Panc1 (cell line): ENCODE measurements at regions not wholly inside any gene's neighbourhood (a gene's known extent, or its start where the extent isn't known, plus 50 kb on each side); places are given as distances from the start of the nearest gene placed in this dataset.

Experiments used
- ATAC-seq: fragments of 200-7000 bp; cut with Tn5 transposase; 2 replicates; pipeline ENCODE4 v1.9.1; 2020; ENCODE audit warnings: mild to moderate bottlenecking, moderate library complexity
- BruUV-seq: library from RNA; stranded (reverse); fragments of 400-500 nt; replicated peaks from 2 replicates; lab custom pipeline; 2021; lab: Mats Ljungman, UMichigan
- CTCF ChIA-PET: fragments of 300-600 bp; sonication (Branson Sonifier 250); formaldehyde crosslinking; loops from one replicate; lab custom pipeline; 2022; ENCODE audit warnings: antibody characterized with exemption; lab: Charles Lee
- POLR2A ChIA-PET: fragments of 300-600 bp; sonication (Branson Sonifier 250); formaldehyde crosslinking; loops from one replicate; lab custom pipeline; 2022; ENCODE audit warnings: antibody characterized with exemption; lab: Charles Lee
- DNase-seq: peaks from one replicate; pipeline ENCODE4 v3.0.0-alpha.2; 2010; ENCODE audit warnings: low read depth, low spot score
- H3K27ac ChIP-seq: 2 replicates; pipeline ENCODE4 v1.5.1; 2011; ENCODE audit warnings: mild to moderate bottlenecking, low read length, inconsistent platforms
- H3K27me3 ChIP-seq: fragments of 200-500 bp; sonication (Bioruptor generic); 2 replicates; pipeline ENCODE4 v1.6.0; 2014; ENCODE audit warnings: low read length, inconsistent platforms; ENCODE audit not compliant: control insufficient read depth, insufficient read depth
- H3K36me3 ChIP-seq: fragments of 200-500 bp; sonication (Bioruptor generic); 2 replicates; pipeline ENCODE4 v1.5.1; 2014; ENCODE audit warnings: inconsistent platforms, mild to moderate bottlenecking, low read length, moderate library complexity; ENCODE audit not compliant: control insufficient read depth, insufficient read depth
- H3K4me1 ChIP-seq: 2 replicates; pipeline ENCODE4 v1.5.1; 2011; ENCODE audit warnings: inconsistent platforms, mild to moderate bottlenecking, low read length, moderate library complexity; ENCODE audit not compliant: control insufficient read depth, insufficient read depth
- H3K4me3 ChIP-seq, 2 experiments: 2 replicates each; pipeline ENCODE4 v1.5.1; 2011 to 2012; ENCODE audit warnings: low read depth in 2 of 2, low read length in 2 of 2, mild to moderate bottlenecking in 2 of 2, inconsistent platforms in 1 of 2, moderate library complexity in 1 of 2
- H3K9me3 ChIP-seq: fragments of 200-500 bp; sonication (Bioruptor generic); 2 replicates; pipeline ENCODE4 v1.5.1; 2014; ENCODE audit warnings: low read depth, mild to moderate bottlenecking, inconsistent platforms, low read length, moderate library complexity; ENCODE audit not compliant: control insufficient read depth, insufficient read depth
- POLR2AphosphoS5 ChIP-seq: IDR thresholded peaks from 2 replicates; pipeline ENCODE4 v1.6.1; 2012; ENCODE audit warnings: mild to moderate bottlenecking, low read depth, low read length, moderate library complexity
- SIN3A ChIP-seq: IDR thresholded peaks from 2 replicates; pipeline ENCODE4 v1.6.1; 2012; ENCODE audit warnings: low read depth, mild to moderate bottlenecking, low read length, moderate library complexity, borderline replicate concordance; ENCODE audit not compliant: insufficient read depth
- TCF7L2 ChIP-seq: IDR thresholded peaks from 2 replicates; pipeline ENCODE4 v1.6.1; 2011; ENCODE audit warnings: mild to moderate bottlenecking, low read depth, low read length, inconsistent platforms
- in situ Hi-C: cut with HindIII; loops from 2 replicates; pipeline ENCODE4 v1.10.0; 2016; ENCODE audit warnings: low sequenced_read_pairs, low pct_unique_long_range_greater_than_20kb
- intact Hi-C: fragments of 100-400 bp; cut with micrococcal nuclease; formaldehyde crosslinking; loops from one replicate; pipeline ENCODE4 v1.10.0; 2022; ENCODE audit not compliant: unreplicated experiment
- TF ChIP-seq, protein P1 (sequence below): fragments of 450-650 bp; IDR thresholded peaks from 2 replicates; pipeline ENCODE4 v1.5.1; 2017; ENCODE audit warnings: mild to moderate bottlenecking
- TF ChIP-seq, protein P2 (sequence below), 2 experiments: IDR thresholded peaks; 2 replicates each; pipeline ENCODE4 v1.6.1; 2011 to 2012; ENCODE audit warnings: low read depth in 2 of 2, control low read depth in 1 of 2, low read length in 1 of 2, mild to moderate bottlenecking in 1 of 2, moderate library complexity in 1 of 2; ENCODE audit not compliant: insufficient read depth in 1 of 2

DNA sequence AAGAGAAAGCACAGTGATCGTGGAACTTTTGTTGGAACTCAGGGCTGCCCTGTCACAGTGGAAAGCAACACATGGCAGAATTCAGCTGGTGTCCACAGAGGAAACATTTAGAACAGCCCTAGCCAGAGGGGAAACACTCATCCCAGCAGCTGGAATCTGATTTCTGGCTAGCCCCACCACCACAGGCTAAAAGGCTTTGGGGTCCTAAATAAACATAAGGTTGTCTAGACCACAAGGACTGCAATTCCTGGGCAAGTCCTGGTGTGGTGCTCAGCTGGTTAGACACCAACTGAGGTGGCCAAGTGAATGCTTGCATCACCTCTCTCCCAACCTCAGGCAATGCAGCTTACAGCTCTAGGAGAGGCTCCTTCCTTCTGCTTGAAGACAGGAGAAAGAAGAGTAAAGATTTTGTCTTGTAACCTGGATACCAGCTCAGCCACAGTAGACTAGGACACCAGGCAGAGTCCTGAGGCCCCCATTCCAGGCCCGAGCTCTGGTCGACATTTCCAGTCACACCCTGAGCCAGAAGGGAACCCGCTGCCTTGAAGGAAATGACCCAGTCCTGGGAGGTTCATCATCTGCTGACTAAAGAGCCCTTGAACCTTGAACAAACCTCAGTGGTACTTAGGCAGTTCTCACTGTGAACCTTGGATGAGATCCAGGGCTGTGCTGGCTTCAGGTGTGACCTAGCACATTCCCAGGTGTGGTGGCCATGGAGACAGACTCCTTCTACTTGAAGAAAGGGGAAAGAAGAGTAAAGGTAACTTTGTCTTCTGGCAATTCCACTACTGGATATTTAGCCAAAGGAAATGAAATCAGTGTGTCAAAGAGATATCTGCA, 85.4 kb upstream of the PLXNC1 start:
- TF ChIP-seq, protein P1, sequence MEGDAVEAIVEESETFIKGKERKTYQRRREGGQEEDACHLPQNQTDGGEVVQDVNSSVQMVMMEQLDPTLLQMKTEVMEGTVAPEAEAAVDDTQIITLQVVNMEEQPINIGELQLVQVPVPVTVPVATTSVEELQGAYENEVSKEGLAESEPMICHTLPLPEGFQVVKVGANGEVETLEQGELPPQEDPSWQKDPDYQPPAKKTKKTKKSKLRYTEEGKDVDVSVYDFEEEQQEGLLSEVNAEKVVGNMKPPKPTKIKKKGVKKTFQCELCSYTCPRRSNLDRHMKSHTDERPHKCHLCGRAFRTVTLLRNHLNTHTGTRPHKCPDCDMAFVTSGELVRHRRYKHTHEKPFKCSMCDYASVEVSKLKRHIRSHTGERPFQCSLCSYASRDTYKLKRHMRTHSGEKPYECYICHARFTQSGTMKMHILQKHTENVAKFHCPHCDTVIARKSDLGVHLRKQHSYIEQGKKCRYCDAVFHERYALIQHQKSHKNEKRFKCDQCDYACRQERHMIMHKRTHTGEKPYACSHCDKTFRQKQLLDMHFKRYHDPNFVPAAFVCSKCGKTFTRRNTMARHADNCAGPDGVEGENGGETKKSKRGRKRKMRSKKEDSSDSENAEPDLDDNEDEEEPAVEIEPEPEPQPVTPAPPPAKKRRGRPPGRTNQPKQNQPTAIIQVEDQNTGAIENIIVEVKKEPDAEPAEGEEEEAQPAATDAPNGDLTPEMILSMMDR = no peak
- TF ChIP-seq SIN3A (no peak), POLR2AphosphoS5 (no peak)
- TF ChIP-seq, protein P2, sequence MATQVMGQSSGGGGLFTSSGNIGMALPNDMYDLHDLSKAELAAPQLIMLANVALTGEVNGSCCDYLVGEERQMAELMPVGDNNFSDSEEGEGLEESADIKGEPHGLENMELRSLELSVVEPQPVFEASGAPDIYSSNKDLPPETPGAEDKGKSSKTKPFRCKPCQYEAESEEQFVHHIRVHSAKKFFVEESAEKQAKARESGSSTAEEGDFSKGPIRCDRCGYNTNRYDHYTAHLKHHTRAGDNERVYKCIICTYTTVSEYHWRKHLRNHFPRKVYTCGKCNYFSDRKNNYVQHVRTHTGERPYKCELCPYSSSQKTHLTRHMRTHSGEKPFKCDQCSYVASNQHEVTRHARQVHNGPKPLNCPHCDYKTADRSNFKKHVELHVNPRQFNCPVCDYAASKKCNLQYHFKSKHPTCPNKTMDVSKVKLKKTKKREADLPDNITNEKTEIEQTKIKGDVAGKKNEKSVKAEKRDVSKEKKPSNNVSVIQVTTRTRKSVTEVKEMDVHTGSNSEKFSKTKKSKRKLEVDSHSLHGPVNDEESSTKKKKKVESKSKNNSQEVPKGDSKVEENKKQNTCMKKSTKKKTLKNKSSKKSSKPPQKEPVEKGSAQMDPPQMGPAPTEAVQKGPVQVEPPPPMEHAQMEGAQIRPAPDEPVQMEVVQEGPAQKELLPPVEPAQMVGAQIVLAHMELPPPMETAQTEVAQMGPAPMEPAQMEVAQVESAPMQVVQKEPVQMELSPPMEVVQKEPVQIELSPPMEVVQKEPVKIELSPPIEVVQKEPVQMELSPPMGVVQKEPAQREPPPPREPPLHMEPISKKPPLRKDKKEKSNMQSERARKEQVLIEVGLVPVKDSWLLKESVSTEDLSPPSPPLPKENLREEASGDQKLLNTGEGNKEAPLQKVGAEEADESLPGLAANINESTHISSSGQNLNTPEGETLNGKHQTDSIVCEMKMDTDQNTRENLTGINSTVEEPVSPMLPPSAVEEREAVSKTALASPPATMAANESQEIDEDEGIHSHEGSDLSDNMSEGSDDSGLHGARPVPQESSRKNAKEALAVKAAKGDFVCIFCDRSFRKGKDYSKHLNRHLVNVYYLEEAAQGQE (IDR thresholded peaks at IDR 0.05; ENCODE audit: insufficient read depth in 1 of 2, low read depth in 2 of 2, low read length in 1 of 2) = no peak
- no peak for DNase-seq
- Histone ChIP-seq H3K36me3 (no peaks in the 10 kb centered on the region), H3K9me3 (no peaks in the 10 kb centered on the region), H3K27ac (no peak overlapping the region), H3K4me1 (no peaks in the 10 kb centered on the region), H3K4me3 (no peak overlapping the region), H3K27me3 (no peaks in the 10 kb centered on the region)
- CTCF ChIA-PET = no interaction called here
- no peak for ATAC-seq
- POLR2A ChIA-PET = no interaction called here
- in situ Hi-C loops = no loop called here
- intact Hi-C loops = no loop called here
- no TSS peak for BruUV-seq

DNA sequence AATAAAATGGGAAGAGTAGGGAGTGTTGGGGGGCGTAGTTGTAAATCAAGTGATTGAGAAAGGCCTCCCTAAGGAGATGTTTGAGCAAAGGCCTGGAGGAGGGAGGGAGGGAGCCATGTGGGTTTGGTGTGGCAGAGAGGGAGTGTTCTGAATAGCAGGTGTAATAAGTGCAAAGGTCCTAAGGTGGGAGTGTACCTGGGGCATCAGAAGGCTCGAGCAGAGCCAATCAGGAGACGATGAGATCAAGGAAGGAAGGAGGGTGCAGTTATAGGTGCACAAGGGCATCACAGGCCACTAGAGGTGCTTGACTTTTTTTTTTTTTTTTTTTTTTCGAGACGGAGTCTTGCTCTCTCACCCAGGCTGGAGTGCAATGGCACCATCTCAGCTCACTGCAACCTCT, 77.9 kb upstream of the PLXNC1 start:
- CTCF ChIA-PET = no interaction called here
- no TSS peak for BruUV-seq
- Histone ChIP-seq H3K9me3 (no peaks in the 10 kb centered on the region), H3K4me3 (no peak overlapping the region), H3K27me3 (no peaks in the 10 kb centered on the region), H3K27ac (no peak overlapping the region), H3K4me1 (no peaks in the 10 kb centered on the region), H3K36me3 (no peaks in the 10 kb centered on the region)
- DNase-seq (no peak), ATAC-seq (no peak)
- in situ Hi-C loops = no loop called here
- POLR2A ChIA-PET = interaction anchor here (0.7 kb wide), 1 partner anchor 32 kb away, joined by 10 read pairs; no protein-coding TSS in a partner anchor
- TF ChIP-seq, protein P1 = no peak
- TF ChIP-seq TCF7L2 = no peak
- TF ChIP-seq, protein P2 (IDR thresholded peaks at IDR 0.05; ENCODE audit: insufficient read depth in 1 of 2, low read depth in 2 of 2, low read length in 1 of 2) = no peak
- TF ChIP-seq SIN3A = no peak
- TF ChIP-seq POLR2AphosphoS5 = no peak
- intact Hi-C loops = no loop called here
